HG02759 (cell line): ENCODE measurements at regions not wholly inside any gene's neighbourhood (a gene's known extent, or its start where the extent isn't known, plus 50 kb on each side); places are given as distances from the start of the nearest gene placed in this dataset.

Experiments used
- ATAC-seq: cut with Tn5 transposase; IDR thresholded peaks from one replicate; pipeline ENCODE4 v1.9.1; 2021; ENCODE audit warnings: mild to moderate bottlenecking, moderate library complexity; ENCODE audit not compliant: unreplicated experiment

- ATAC-seq, result no peak
Observed at GRCh38 chr10:8462565-8462964, 408.1 kb downstream of the GATA3 start.

DNA sequence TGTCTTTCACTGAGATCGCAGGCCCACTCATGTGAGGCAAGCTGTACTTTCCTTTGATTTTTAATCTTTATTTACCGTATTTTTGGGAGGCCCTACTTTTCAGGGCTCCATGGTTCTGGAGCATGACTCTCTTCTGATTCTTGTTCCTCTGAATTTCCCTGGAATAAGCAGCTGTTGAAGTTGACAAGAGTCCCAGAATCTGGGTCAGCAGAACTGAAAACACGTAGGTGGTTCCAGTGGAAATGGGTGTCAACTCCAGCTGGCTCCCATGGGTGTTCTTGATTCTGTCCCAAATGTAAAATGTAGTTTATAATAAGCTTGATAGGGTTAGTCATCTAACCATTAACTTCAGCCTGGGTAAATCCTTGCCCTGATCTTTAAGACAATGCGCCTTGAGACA, 409.4 kb downstream of the GATA3 start:
- no peak for ATAC-seq

DNA sequence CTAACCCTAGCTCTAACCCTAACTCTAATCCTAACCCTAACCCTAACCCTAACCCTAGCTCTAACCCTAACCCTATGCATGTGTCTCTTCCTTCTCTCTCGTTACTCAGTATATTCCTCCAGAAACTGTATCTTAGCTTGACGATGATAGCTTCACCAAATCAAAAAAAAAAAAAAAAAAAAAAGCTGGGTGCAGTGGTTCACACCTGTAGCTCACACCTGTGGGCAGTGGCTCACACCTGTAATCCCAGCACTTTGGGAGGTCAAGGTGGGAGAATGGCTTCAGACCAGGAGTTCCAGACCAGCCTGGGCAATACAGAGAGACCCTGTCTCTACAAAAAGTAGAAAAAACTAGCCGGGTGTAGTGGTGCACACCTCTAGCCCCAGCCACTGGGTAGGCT, 414.0 kb downstream of the GATA3 start:
- ATAC-seq, result no peak

DNA sequence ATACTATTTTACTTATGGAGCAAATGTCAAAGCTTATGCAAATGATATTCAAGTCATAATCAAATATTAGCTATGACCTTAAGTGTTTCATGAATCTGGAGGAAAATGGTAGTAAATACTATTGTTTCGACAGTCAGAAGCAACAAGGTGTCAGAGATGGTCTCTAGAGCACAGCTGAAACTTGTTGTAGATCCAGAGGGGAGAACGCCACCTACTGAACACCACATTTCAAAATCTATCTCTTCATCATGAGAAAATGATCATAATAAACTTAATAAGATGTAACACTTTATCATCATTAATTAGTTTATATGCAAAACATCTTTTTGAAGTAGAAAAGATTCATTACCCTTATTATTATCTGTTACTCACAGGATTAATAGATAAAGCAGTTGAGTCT, 418.7 kb downstream of the GATA3 start:
- ATAC-seq, result no peak

GRCh38 chr10:8477300-8477699, 422.8 kb downstream of the GATA3 start:
- no peak for ATAC-seq

- ATAC-seq, result no peak
Observed at GRCh38 chr10:8481718-8482504, 427.4 kb downstream of the GATA3 start.

GRCh38 chr10:8485032-8485431, 430.5 kb downstream of the GATA3 start:
- no peak for ATAC-seq

DNA sequence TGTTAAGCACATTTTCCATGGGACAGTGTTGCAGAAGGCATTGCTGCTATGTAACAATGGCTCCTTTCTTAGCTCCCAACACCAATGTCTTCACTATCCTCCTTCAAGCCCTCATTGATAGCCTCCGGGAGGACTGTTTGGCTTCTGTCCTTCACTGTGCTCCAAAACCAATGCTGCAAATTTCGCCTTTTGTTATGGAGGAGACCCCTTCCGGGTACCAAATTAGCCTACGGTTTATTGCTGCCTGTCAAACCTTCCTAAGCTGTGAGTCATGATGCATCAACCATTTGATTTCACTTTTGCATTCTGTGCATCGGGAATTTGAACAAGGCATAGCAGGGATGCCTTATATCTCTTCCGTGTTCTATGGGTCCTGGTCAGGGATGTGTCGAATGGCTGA, 432.9 kb downstream of the GATA3 start:
- ATAC-seq, result no peak

- ATAC-seq, result no peak
Observed at GRCh38 chr10:8489232-8489631, 434.7 kb downstream of the GATA3 start.

- ATAC-seq, result no peak
Observed at GRCh38 chr10:8489823-8490222, 435.3 kb downstream of the GATA3 start.

- no peak for ATAC-seq
Observed at GRCh38 chr10:8498290-8498689, 443.8 kb downstream of the GATA3 start.

GRCh38 chr10:8498881-8499280, 444.4 kb downstream of the GATA3 start:
- ATAC-seq, result no peak

DNA sequence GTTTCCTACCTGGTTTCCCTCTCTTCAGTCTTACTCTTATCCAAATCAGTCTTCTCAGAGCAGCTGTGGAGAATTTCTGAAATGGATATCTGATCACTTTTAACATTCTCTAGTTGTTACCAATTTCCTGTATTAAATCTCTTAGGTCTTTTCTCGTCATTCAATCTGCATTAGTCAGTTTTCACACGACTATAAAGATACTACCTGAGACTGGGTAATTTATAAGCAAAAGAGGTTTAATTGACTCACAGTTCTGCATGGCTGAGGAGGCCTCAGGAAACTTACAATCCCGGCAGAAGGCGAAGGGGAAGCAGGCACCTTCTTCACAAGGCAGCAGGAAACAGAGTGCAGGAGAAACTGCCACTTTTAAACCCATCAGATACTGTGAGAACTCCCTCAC, 444.8 kb downstream of the GATA3 start:
- no peak for ATAC-seq

- no peak for ATAC-seq
Observed at GRCh38 chr10:8499752-8500390, 445.4 kb downstream of the GATA3 start.

GRCh38 chr10:8502573-8502972, 448.1 kb downstream of the GATA3 start:
- no peak for ATAC-seq

GRCh38 chr10:8504499-8504898, 450.0 kb downstream of the GATA3 start:
- no peak for ATAC-seq

- ATAC-seq, result no peak
Observed at GRCh38 chr10:8507156-8507555, 452.7 kb downstream of the GATA3 start.

- no peak for ATAC-seq
Observed at GRCh38 chr10:8508882-8509281, 454.4 kb downstream of the GATA3 start.

- no peak for ATAC-seq
Observed at GRCh38 chr10:8510471-8510870, 456.0 kb downstream of the GATA3 start.

GRCh38 chr10:8511026-8511425, 456.5 kb downstream of the GATA3 start:
- no peak for ATAC-seq

DNA sequence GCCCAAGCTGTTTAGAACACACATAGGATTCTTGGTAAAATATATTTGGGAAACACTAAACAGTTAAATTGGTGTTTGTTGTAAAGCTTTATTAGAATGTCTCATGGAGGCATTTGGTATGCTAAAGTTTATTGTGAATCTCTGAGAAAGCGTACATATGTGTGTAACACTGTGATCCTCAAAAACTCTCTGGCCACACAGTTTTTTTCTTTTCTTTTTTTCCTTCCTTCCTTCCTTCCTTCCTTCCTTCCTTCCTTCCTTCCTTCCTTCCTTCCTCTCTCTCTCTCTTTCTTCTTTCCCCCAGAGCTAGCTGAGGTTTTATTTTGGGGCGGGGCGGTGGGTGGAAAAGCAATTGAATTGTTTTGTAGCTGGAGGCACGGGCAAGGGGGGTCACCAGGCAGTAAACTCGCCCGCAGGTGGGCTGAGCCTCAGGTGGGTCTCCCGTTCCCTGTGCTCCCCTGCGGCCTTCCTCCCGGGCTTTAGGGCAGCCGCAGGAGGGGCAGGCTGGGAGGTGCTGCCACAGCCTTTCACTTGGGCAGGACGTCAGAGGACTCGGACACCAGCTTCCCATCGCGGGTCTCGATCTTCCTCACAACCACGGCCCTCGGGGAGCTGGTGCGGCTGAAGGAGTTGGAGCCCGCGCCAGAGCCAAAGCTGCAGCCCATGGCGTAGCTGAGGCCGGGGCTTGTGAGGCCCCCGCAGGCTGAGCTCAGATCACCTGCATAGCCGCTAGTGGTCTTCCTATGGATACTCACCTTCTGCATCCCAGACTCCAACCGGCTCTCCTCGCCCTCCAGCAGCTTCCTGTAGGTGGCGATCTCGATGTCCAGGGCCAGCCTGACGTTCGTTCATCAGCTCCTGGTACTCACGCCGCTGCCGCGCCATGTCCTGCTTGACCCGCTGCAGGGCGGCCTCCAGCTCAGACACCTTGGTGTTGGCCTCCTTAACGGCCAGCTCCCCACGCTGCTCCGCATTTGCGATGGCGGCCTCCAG, 459.0 kb downstream of the GATA3 start:
- no peak for ATAC-seq
